GM19395 (cell line): ENCODE measurements at regions not wholly inside any gene's neighbourhood (a gene's known extent, or its start where the extent isn't known, plus 50 kb on each side); places are given as distances from the start of the nearest gene placed in this dataset.

ENCODE experiments used
- ATAC-seq: cut with Tn5 transposase; IDR thresholded peaks from one replicate; pipeline ENCODE4 v1.9.1; 2021; ENCODE audit warnings: mild to moderate bottlenecking, moderate library complexity; ENCODE audit not compliant: unreplicated experiment

DNA sequence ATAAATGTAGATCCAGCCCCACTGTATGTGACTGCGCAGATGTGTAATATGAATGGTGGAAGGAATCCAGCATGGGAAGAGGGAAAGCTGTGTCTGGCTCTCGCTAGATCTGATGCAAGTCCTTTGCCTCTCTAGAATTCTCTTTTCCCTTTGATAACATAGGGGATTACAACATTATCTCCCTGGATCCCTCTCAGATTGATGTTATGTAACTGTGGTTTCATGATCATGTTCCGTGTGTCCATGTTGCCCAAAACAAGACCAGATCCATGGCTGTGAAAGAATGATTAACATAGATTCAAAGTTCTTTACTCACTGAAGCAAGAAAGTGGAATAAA, 184.0 kb upstream of the UBL3 start:
- no peak for ATAC-seq

DNA sequence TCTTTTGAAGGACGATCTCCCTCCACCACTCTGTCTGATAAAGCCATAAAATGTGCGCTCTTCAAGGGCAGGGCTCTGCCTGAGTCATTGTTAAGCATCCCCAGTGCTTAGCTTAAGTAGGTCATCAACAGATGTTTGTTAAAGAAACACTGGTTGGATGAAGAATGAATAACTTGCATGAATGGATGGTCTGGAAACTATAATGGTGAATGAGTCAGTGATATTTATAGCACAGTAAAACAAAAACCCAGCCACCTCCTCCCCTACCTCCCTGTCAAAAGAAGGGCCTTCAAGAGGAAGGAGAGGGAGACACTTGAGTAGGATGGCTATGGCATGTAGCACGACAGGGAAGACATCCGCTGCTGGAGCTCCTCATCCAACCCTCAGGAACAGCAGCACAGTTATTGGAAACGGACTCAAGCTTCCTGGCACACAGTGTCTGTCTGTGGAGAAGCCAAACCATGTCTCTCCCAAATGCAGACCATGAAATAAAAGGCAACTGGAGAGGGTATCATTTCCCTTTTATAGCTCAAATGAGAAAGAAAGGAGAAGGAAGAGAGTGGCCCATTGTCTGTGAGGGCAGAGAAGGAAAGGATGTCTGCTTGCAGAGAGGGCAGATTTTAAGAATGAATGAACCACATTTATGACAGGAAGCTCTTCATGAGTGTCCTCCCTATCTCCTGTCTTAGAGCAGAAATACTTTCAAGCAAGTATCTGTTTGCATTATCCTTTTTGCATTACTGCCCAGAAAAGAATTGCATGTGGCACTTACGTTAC, 183.5 kb upstream of the UBL3 start:
- ATAC-seq = no peak

DNA sequence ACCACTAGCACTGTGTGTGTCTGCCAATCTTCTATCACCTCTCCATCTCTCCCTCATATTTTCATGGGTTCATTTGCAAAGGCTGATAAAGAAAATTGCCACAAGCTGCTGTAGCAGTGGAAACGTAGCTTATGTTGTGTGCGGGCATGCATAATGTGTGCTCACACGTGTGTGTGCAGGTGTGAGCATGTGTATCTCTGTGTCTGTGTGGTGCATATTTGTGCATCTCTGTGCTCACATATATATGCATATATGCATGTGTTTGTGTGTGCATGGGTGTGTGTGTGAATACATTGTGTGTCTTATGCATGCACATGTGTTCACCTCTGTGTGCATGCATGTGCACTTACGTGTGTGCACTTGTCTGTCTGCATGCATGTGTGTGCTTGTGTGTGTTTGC, 181.8 kb upstream of the UBL3 start:
- ATAC-seq = no peak

DNA sequence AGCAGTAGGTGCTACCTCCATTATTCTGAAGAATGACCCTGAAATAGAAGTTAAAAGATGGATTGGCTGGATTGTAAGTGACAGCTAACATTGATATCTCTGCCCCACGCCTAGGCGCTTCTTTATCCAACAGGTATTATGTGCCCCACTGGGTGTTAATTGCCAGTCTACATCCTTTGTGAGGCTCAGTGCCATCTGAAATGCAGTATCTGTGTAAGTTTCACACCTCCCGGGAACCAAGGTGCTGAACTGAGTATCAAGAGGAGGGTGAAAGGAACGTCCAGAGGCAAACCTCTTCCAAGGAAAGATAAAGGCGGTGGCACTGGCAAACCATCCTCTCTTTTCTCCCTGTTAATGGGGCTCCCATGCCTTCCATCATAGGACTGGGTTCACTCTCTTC, 181.1 kb upstream of the UBL3 start:
- ATAC-seq = no peak

DNA sequence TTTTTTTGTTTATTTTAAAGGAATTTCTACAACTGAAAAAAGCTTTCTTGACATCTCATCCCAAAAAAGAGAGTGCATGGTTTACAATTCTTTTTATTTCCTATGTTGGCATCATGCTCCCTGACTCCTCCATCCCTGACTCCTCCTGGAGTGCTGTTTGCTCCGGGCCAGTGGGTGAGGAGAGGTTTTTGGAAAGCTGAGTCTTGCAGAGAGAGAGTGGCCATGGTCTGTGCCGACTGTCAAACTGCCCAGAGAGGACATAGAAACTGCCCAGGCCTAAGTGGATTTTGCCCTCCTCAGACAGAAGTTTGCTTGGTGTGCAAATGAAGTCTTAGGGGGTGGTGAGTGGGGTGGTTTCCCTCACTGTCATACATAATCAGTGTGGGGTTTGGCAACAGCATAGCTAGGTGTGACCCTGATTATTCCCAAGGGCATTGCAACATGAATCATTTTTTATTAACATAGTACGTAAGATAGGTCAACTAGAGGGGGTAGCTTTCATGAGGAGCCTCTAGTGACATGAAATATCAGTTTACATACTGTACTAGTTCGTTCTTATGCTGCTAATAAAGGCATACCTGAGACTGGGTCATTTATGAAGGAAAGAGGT, 179.8 kb upstream of the UBL3 start:
- no peak for ATAC-seq

DNA sequence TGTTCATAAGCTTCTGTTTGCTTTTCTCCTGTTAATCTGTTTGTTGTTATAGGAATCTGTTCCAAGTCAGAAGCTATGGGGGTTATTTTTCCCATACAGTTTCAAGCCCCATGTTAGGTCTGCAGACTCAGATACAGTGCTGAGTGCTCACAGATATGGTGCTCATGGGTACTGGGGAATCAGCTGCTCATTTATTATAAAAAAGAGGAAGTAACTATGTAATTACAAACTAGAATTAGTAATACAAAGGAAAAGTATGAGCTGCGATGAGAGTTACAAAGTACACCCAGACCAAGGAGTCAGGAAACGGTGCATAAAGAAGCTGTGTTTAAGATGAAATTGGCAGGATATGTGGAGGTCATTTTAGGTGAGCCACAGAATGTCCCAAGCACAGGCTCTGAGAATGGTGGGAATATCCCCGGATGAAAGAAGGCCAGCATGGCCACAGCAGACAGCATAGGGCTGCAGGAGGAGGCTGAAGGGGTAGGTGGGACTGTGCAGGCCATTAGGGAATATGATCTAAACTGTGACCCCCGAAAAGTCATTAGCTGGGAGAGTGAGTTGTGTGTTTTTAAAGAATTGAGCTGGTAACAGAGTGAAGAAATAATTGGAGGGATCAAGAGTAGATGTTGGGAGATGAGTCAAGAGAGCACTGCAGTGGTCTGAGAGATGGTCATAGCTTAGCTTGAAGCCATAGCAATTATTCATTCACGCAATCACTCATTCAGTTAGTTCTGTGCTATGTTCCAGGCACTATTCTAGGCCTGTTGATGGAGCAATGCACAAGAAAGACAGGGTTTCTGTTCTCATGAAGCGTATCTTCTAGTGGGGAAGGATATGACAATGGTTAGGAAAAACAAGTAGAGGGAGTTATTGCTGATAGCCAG, 177.4 kb upstream of the UBL3 start:
- ATAC-seq = no peak

DNA sequence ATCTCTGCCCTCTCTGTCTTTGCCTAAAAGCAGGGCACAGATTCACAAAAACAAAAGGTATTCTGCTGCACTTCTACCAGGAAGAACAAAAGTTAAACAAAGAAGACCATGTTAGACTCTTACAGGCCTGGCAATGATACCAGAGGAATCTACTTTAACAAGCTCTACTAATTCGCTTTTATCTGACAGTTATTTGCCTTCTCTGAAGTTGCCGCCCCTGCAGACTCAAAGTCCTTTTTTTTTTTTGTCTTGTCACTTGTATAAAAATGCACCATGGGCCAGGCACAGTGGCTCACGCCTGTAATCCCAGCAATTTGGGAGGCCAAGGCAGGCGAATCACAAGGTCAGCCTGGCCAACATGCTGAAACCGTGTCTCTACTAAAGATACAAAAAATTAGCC, 176.5 kb upstream of the UBL3 start:
- ATAC-seq = no peak

DNA sequence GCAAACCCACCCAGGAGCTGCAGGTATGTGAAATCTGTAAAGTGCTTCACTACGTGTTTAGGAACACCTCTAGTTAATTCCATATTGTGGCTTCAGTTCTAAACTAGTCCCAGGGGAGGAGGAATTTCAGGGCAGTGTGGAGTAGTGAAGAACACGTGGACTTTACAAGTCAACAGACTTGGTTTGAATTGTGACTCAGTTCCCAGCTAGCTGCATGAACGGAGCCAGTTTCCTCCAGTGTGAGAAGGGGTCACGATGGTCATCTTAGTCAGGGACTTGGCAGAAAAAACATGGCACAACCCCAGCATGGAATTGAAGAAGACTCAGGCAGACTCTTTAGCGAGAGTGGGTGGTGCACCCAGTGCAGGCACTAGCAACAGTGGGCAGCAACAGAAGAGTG, 175.7 kb upstream of the UBL3 start:
- ATAC-seq = no peak

DNA sequence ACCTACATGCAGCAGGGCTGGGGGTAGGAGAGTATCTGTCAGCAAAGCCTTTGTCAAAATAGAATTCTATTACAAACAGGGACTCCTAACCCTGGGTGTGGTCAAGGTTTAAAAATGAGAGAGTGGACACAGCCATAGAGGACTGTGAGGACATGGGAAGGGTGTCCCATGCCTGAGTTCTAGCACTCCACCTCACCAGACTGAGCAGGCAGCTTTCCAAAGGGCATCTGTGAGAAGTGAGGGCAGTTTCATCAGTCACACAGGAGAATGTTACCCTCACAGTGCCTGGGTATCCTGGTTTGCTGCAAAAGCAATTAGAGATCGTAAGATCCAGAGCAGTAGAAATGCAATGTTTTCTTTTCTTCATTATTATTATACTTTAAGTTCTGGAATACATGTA, 174.9 kb upstream of the UBL3 start:
- no peak for ATAC-seq

DNA sequence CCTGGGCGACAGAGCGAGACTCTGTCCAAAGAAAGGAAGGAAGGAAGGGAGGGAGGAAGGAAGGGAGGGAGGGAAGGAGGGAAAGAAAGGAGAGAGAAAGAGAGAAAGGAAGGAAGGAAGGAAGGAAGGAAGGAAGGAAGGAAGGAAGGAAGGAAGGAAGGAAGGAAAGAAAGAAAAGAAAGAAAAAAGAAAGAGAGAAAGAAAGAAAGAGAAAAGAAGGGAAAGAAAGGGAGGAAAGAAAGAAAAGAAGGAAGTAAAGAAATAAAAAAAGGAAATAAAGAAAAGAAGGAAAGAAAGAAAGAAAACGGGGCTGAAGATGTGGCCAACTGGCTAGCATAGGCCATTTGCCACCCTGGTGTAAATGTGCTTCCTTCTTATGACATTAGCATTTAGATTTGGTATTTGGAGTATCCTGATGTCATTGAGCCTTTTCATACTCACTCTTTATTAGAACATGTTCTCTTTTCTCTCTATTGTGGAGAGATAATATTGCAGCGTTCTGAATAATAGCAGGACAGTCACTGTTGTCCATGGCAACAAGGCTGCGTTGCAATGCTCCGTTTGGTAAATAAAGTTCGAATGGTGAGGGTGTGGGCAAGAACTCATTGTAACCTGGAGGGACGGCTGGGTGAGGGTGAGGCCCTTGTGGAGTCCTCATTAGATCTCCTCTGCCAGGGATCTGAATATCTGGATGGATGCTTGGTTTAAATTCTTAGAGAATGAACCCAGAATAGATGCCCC, 173.9 kb upstream of the UBL3 start:
- no peak for ATAC-seq

DNA sequence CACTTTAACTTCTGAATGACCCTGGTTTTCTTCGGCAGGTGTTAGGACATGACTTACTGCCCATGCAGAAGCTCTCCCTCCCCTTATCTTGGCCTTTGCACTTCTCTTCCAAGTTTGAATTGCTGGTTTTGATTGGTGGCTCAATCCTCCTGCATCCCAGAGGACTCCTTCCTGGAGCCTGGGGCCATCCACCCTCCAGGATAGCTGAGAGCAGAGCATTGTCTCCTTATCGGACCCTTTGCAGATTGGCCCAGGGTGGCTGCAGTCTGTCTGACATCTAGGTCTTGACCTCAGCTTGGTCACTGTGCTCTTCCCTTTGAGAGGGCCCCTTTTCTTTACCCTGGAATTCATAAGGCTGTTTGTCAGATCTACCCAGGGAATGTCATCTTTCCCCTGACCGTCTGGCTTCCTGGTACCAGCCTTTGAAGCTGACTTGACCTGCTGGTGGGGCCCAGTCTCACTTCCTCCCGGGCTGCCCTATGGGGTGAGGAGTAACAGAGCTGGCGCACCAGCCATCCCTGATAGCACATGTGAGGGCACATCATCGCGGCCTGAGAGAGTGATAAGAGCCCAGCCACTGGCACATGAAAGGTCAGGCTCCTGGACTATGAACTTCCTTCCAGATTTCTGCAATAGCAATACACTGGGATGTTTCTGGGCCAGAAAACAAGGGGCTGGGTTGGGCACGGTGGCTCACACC, 172.9 kb upstream of the UBL3 start:
- no peak for ATAC-seq

DNA sequence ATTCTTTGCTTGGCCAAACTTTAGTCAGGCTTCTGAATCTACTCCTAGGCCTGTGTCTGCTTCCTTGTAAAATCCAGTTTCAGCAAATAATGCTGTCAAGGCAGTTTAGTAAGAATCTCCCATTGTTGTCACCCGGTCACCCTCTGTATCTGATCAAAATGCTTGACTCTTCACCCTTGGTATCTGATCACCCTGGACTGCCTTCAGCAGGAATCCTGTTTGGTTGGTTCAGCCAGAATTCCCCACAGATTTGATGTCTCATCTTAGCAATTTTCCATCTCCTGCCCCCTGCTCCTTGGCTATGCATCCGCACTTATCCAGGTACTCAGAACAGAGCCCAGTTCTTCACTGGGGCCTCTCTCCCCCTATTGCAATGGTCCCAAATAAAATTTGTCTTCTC, 172.4 kb upstream of the UBL3 start:
- no peak for ATAC-seq

DNA sequence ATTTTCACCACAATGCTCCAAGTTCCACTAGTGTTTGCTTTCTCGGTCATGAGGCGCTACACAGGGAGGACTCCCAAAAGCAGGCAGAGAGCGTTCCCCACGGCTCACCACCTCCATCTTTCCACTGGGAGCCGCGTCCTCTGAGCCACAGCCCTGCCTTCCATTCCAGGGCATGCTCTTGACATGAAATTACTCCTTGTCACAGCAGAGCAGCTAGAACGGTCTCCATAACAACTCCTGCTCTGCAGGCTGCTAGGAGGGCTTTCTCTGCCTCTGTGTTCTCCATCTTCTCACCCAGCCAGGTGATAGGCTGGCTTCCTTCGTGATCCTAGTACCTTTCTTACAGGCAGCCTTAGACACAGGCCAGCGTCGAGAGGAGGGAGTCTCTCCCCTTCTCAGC, 171.8 kb upstream of the UBL3 start:
- ATAC-seq = no peak

DNA sequence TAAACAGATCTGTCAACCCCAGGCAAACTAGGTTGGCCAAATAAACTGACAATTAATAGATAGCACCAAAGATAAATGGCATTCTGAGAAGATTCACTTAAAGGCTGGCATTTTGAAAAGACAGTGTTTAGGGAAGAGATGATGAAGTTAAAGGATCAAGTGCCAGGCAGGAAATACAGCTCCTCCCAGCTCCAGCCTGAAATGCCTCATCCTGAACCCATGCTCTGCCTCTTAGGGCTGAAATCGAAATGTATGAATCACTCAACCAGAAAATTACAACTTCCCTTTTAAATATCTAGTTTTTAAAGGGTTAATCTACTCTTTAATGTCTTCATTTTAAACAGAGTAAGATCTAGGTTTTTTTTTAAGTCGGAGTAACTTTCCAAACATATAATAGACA, 171.2 kb upstream of the UBL3 start:
- ATAC-seq = no peak

DNA sequence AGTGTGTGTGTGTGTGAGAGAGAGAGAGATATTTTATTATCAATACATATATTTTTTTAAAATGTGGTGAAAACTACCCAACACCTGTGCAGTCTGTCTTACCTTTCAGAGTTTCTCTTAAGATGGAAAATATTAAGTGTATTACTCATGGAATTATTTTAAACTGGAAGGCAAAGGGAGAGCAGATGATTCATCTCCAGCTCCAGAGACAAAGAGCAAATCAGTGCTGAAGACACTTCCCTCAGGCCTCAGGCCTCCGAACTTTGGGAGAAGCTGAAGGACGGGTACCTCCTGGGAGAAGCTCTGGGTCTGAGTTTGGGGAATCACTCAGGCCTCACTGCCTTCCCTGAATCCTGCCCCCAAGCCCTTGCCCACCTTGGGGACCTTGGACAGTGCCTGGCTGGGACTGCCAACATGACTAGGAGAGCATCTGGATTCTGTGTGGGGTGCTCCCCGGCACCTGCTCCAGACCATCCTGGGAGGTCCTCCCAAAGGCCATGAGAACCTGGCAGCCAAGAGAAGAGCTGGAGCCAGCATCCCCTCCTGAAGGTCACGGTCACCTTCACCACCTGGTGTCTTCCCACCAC, 170.4 kb upstream of the UBL3 start:
- ATAC-seq = no peak

DNA sequence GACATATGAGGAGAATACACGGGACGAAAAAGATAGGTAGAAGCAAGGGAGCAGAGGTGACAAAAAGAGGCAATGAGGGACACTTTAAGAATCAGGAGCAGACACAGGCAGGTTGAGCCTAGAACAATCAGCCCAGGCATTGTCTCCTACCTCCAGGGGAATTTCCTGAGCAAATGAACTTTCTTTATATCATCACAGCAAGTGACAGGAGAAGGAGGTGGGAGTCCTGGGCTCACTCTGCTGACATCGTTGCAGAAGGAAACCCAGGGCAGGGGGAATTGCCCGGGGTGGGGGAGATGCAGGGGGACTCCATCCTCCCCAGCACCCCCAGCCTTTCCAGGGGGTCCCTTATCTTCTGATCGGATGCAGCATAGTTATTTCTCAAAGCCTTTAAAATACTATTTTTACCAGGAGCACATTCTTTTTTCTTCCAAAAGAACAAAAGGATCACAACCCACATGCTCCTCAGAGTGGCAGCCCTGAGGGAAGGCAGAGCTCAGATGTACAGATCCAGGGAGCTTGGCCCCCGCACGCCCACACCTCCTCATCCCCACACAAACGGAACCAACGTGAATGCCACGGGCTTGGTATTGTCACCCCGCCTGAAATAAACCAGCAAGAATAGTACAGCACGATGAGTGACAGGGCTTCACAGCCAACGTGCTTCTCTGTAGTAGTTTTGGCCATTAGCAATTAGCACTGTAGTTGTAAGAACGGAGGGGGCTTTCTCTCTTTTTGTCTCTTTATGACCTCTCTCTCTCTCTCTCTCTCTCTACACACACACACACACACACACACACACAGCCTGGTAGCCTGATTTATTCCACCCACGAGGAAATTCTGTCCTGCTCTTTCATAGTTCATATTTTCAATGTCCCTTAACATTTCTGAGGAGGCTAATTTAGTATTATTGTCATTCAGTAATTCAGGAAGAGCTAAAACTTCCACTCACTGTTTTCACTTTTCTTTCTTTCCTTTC, 169.5 kb upstream of the UBL3 start:
- ATAC-seq = no peak

DNA sequence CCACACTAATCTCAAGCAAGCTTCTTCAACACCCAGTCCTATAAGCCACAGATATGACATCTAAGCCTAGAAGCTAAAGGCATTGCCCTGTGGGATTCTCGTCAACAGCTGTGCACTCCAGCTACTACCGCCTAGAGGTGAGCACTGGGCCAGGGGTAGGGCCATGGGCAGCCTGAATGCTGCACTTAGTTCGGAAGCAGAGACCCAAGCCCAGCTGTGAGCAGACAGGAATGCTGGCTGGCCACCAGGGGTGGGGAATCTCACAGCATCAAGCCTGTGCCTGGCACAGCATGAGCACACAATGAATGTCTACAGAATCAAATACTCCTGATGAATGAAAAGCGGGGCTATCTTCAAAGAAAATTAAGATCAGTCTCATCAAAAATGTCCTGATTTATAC, 167.5 kb upstream of the UBL3 start:
- ATAC-seq = no peak

DNA sequence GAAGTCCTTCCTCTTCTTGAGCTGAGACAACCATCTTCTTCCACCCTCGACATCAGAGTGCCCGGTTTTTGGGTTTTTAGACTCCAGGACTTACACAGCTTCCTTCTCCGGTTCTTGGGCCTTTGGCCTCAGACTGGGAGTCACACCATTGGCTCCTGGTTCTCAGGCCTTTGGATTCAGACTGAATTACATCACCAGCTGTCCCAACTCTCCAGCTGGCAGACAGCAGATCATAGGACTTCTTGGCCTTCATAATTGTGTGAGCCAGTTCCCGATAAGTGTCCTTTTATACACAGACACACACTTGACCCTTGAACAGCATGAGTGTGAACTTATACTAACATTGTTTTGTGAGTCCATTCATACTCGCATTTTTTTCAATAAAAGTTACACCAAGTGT, 166.0 kb upstream of the UBL3 start:
- ATAC-seq = no peak

DNA sequence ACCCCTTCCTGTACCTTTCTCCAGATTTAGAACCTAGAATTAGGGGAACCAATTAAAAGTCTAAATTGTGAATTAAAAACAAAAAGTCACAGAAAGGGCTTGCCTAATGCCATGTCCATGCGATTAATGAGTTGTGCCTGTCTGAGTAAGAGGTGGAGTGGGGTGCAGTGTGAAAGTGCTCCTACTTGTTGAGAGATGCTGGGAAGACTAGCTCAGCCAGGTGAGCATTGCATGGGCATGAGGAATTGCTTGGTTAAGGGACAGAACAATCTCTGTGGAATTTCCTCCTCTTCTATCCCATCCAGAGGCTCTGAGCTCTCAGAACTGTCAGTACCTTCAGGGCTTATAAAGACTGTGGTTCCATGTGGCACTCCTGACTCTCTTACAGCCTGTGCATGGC, 159.0 kb upstream of the UBL3 start:
- ATAC-seq = no peak
